ENCODE measurements at regions not wholly inside any gene's neighbourhood (a gene's known extent, or its start where the extent isn't known, plus 50 kb on each side); places are given as distances from the start of the nearest gene placed in this dataset. TPM values are rescaled to one million over a fixed set of nuclear protein-coding genes. Genes with fewer than 3 reads are reported as not detected.

GRCh38 chr1:221791846-221792245 lies 50.0 kb upstream of the DUSP10 start:
- no peak overlapping the region for H3K27ac ChIP-seq (ENCODE audit: low read depth, low read length)
- ChIA-PET POLR2A (ENCODE audit: partially characterized antibody) (no interaction called here), CTCF (ENCODE audit: partially characterized antibody) (no interaction called here)
- TF ChIP-seq ATF2 (IDR thresholded peaks at IDR 0.05; ENCODE audit: low read length) = no peak
- no peak overlapping the region for H3K18ac ChIP-seq (ENCODE audit: extremely low read depth, low read length)
- no peak overlapping the region for H4K5ac ChIP-seq (ENCODE audit: insufficient read length, low read depth, low read length)
- no peaks in the 10 kb centered on the region for H3K79me1 ChIP-seq (ENCODE audit: low read depth, low read length)
- H3K36me3 ChIP-seq (ENCODE audit: control insufficient read depth in 2 of 4, insufficient read depth in 4 of 4, low read length in 3 of 4) = no peaks in the 10 kb centered on the region
- DNase-seq (ENCODE audit: low read depth in 1 of 2, low spot score in 2 of 2) (no peak), FAIRE-seq (no peak)
- H4K8ac ChIP-seq (ENCODE audit: extremely low read depth, insufficient read depth, low read length) = no peak overlapping the region
- H3K9ac ChIP-seq (replicated peaks in 1 of 4; ENCODE audit: extremely low read depth in 1 of 4, low read depth in 3 of 4, low read length in 3 of 4) = no peak overlapping the region
- H3K4me3 ChIP-seq (ENCODE audit: extremely low read depth in 1 of 4, insufficient read depth in 2 of 4, low read depth in 3 of 4, low read length in 4 of 4) = no peak overlapping the region
- H3K79me2 ChIP-seq (ENCODE audit: control insufficient read depth in 1 of 2, insufficient read depth in 2 of 2, low read length in 2 of 2) = no peaks in the 10 kb centered on the region
- no peak overlapping the region for H2BK5ac ChIP-seq (ENCODE audit: low read depth, low read length)
- H3K23me2 ChIP-seq (ENCODE audit: low read depth, low read length) = no peaks in the 10 kb centered on the region
- no peaks in the 10 kb centered on the region for H4K20me1 ChIP-seq (replicated peaks in 1 of 2; ENCODE audit: control insufficient read depth in 1 of 2, insufficient read depth in 2 of 2, low read length in 2 of 2)
- H2BK12ac ChIP-seq (ENCODE audit: low read depth, low read length) = no peak overlapping the region
- H3K56ac ChIP-seq (replicated peaks; ENCODE audit: insufficient read length, low read depth, low read length) = no peak overlapping the region
- no peak overlapping the region for H3K23ac ChIP-seq (ENCODE audit: insufficient read length)
- H2BK20ac ChIP-seq (ENCODE audit: low read length) = no peak overlapping the region
- no peak overlapping the region for H2BK15ac ChIP-seq (ENCODE audit: low read length)
- no peak overlapping the region for H2BK120ac ChIP-seq (replicated peaks; ENCODE audit: low read depth, low read length)
- no peak overlapping the region for H3K4ac ChIP-seq (replicated peaks; ENCODE audit: insufficient read length, low read depth, low read length)
- no peak overlapping the region for H2AK5ac ChIP-seq (ENCODE audit: low read depth, low read length)
- no peak overlapping the region for H3K14ac ChIP-seq (ENCODE audit: insufficient read length)
- no peak overlapping the region for H3K4me2 ChIP-seq (ENCODE audit: insufficient read depth in 1 of 2, low read depth in 2 of 2, low read length in 2 of 2)
- H3K4me1 ChIP-seq (replicated peaks in 1 of 4; ENCODE audit: control insufficient read depth in 3 of 4, insufficient read depth in 4 of 4, low read length in 3 of 4) = no peaks in the 10 kb centered on the region
- no peak overlapping the region for H2AFZ ChIP-seq (ENCODE audit: low read length)
- no peaks in the 10 kb centered on the region for H3K27me3 ChIP-seq (replicated peaks in 1 of 4; ENCODE audit: control insufficient read depth in 3 of 4, extremely low read depth in 1 of 4, insufficient read depth in 3 of 4, low read length in 3 of 4)
- H3K9me3 ChIP-seq (ENCODE audit: insufficient read depth in 2 of 2, low read depth in 1 of 2, low read length in 1 of 2) = no peaks in the 10 kb centered on the region
- 91% methylated on average over 2 of the region's 2 CpGs; no CpG with 5 or more reads in 1 of the 2 experiments for WGBS, 2 experiments (ENCODE audit: extremely low coverage in 1 of 2, insufficient coverage in 1 of 2, insufficient read length in 1 of 2, insufficient replicate concordance in 2 of 2, low coverage in 1 of 2, low lambda C conversion rate in 2 of 2, missing lambda C conversion rate in 1 of 2)
- no peak overlapping the region for H4K91ac ChIP-seq (replicated peaks; ENCODE audit: insufficient read length, low read length)

Small RNAs in the stretch of these regions (small RNA-seq; reads per million reads assigned to genes)
- not detected for gene RNU6-403P (ENCODE audit: insufficient read depth)

All from H1 (cell line).